WTC11 (cell line): ENCODE measurements at regions not wholly inside any gene's neighbourhood (a gene's known extent, or its start where the extent isn't known, plus 50 kb on each side); places are given as distances from the start of the nearest gene placed in this dataset.

Experiments used
- CREB1 ChIP-seq: sonication (generic); formaldehyde crosslinking; IDR thresholded peaks from 2 replicates; pipeline ENCODE4 v1.8.0; 2023; ENCODE audit warnings: mild to moderate bottlenecking, missing genetic modification reagents
- CREM ChIP-seq: sonication (generic); formaldehyde crosslinking; IDR thresholded peaks from 2 replicates; pipeline ENCODE4 v1.8.1; 2022; ENCODE audit warnings: mild to moderate bottlenecking, missing genetic modification reagents, moderate library complexity
- IRF1 ChIP-seq: sonication (generic); formaldehyde crosslinking; IDR thresholded peaks from 2 replicates; pipeline ENCODE4 v1.8.0; 2023; ENCODE audit warnings: missing genetic modification reagents
- MXD4 ChIP-seq: fragments of 250-450 bp; sonication (Bioruptor Pico); IDR thresholded peaks from 2 replicates; pipeline ENCODE4 v1.8.0; 2021; ENCODE audit warnings: mild to moderate bottlenecking, moderate library complexity, borderline replicate concordance
- NFYB ChIP-seq: sonication (generic); formaldehyde crosslinking; conservative IDR thresholded peaks from 2 replicates; pipeline ENCODE4 v1.8.0; 2022; ENCODE audit warnings: low read depth, missing genetic modification reagents
- SMAD4 ChIP-seq: sonication (generic); formaldehyde crosslinking; IDR thresholded peaks from 2 replicates; pipeline ENCODE4 v1.8.0; 2022; ENCODE audit warnings: mild to moderate bottlenecking, missing genetic modification reagents
- SP1 ChIP-seq: sonication (generic); formaldehyde crosslinking; conservative IDR thresholded peaks from 2 replicates; pipeline ENCODE4 v1.8.1; 2022; ENCODE audit warnings: missing genetic modification reagents
- TCF7 ChIP-seq: sonication (generic); formaldehyde crosslinking; IDR thresholded peaks from 2 replicates; pipeline ENCODE4 v1.8.0; 2022; ENCODE audit warnings: mild to moderate bottlenecking, low read depth, missing genetic modification reagents, moderate library complexity
- TEAD1 ChIP-seq: sonication (generic); formaldehyde crosslinking; IDR thresholded peaks from 2 replicates; pipeline ENCODE4 v1.8.0; 2022; ENCODE audit warnings: mild to moderate bottlenecking, missing genetic modification reagents
- ZNF281 ChIP-seq: sonication (generic); formaldehyde crosslinking; IDR thresholded peaks from 2 replicates; pipeline ENCODE4 v1.8.0; 2023; ENCODE audit warnings: mild to moderate bottlenecking, missing genetic modification reagents
- ZNF317 ChIP-seq: sonication (generic); formaldehyde crosslinking; IDR thresholded peaks from 2 replicates; pipeline ENCODE4 v1.8.1; 2023; ENCODE audit warnings: low read depth, mild to moderate bottlenecking, moderate library complexity, missing genetic modification reagents, borderline replicate concordance
- ZNF423 ChIP-seq: fragments of 250-450 bp; sonication (Bioruptor Pico); IDR thresholded peaks from 2 replicates; pipeline ENCODE4 v2.1.2; 2022; ENCODE audit warnings: mild to moderate bottlenecking, moderate library complexity
- ZNF671 ChIP-seq: fragments of 250-450 bp; sonication (Bioruptor Pico); IDR thresholded peaks from 2 replicates; pipeline ENCODE4 v1.8.0; 2021; ENCODE audit warnings: mild to moderate bottlenecking
- TF ChIP-seq, protein P1 (sequence below): sonication (generic); formaldehyde crosslinking; IDR thresholded peaks from 2 replicates; pipeline ENCODE4 v1.8.0; 2022; ENCODE audit warnings: missing genetic modification reagents
- TF ChIP-seq, protein P2 (sequence below): fragments of 250-450 bp; sonication (Bioruptor Pico); IDR thresholded peaks from 2 replicates; pipeline ENCODE4 v2.1.2; 2022; ENCODE audit warnings: mild to moderate bottlenecking, moderate library complexity
- TF ChIP-seq, protein P3 (sequence below): fragments of 250-450 bp; sonication (Bioruptor Pico); IDR thresholded peaks from 2 replicates; pipeline ENCODE4 v1.9.0; 2021; ENCODE audit warnings: mild to moderate bottlenecking
- TF ChIP-seq, protein P4 (sequence below): sonication (generic); formaldehyde crosslinking; IDR thresholded peaks from 2 replicates; pipeline ENCODE4 v1.8.0; 2023; ENCODE audit warnings: missing genetic modification reagents, mild to moderate bottlenecking, borderline replicate concordance
- TF ChIP-seq, protein P5 (sequence below): fragments of 250-450 bp; sonication (Bioruptor Pico); IDR thresholded peaks from 2 replicates; pipeline ENCODE4 v1.8.0; 2021; ENCODE audit warnings: mild to moderate bottlenecking
- TF ChIP-seq, protein P6 (sequence below): sonication (generic); formaldehyde crosslinking; IDR thresholded peaks from 2 replicates; pipeline ENCODE4 v1.8.1; 2022; ENCODE audit warnings: mild to moderate bottlenecking, moderate library complexity, missing genetic modification reagents

DNA sequence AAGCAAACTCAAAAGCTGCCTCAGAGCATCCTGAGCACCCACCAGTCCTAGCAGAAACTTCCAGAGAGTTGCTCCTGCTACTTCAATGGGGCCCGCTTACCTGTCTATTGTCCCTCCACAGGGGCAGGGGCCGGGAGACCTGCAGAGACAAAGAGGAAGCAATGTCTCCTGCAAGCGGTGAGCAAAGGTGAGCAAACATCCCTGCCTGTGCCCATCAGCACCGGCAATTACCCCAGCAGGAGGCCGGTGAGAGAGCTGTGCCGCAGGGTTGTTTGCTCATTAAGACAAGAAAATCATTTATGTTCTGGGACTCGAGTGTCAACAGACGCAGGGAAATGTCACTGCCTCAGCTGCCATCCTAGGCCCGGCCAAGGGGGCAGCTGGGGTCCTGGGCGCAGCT is 53.8 kb upstream of the TARDBP start (continued):
- TF ChIP-seq TCF7 (CRISPR knock-in tag) (no peak), CREM (CRISPR knock-in tag) (0 out of 2 replicates have a peak, but pooled peaks have one; percentile 47), NFYB (CRISPR knock-in tag) (no peak), ZNF423 (peak; percentile 95), TEAD1 (peak; percentile 67), CREB1 (CRISPR knock-in tag) (no peak), MXD4 (CRISPR knock-in tag) (no peak), ZNF671 (CRISPR knock-in tag) (no peak), SMAD4 (CRISPR knock-in tag) (no peak), ZNF281 (CRISPR knock-in tag) (no peak), SP1 (peak; percentile 55), IRF1 (CRISPR knock-in tag) (no peak), ZNF317 (CRISPR knock-in tag) (0 out of 2 replicates have a peak, but pooled peaks have one; percentile 18)
- TF ChIP-seq, protein P1, sequence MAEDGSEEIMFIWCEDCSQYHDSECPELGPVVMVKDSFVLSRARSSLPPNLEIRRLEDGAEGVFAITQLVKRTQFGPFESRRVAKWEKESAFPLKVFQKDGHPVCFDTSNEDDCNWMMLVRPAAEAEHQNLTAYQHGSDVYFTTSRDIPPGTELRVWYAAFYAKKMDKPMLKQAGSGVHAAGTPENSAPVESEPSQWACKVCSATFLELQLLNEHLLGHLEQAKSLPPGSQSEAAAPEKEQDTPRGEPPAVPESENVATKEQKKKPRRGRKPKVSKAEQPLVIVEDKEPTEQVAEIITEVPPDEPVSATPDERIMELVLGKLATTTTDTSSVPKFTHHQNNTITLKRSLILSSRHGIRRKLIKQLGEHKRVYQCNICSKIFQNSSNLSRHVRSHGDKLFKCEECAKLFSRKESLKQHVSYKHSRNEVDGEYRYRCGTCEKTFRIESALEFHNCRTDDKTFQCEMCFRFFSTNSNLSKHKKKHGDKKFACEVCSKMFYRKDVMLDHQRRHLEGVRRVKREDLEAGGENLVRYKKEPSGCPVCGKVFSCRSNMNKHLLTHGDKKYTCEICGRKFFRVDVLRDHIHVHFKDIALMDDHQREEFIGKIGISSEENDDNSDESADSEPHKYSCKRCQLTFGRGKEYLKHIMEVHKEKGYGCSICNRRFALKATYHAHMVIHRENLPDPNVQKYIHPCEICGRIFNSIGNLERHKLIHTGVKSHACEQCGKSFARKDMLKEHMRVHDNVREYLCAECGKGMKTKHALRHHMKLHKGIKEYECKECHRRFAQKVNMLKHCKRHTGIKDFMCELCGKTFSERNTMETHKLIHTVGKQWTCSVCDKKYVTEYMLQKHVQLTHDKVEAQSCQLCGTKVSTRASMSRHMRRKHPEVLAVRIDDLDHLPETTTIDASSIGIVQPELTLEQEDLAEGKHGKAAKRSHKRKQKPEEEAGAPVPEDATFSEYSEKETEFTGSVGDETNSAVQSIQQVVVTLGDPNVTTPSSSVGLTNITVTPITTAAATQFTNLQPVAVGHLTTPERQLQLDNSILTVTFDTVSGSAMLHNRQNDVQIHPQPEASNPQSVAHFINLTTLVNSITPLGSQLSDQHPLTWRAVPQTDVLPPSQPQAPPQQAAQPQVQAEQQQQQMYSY (CRISPR knock-in tag): no peak
- TF ChIP-seq, protein P2, sequence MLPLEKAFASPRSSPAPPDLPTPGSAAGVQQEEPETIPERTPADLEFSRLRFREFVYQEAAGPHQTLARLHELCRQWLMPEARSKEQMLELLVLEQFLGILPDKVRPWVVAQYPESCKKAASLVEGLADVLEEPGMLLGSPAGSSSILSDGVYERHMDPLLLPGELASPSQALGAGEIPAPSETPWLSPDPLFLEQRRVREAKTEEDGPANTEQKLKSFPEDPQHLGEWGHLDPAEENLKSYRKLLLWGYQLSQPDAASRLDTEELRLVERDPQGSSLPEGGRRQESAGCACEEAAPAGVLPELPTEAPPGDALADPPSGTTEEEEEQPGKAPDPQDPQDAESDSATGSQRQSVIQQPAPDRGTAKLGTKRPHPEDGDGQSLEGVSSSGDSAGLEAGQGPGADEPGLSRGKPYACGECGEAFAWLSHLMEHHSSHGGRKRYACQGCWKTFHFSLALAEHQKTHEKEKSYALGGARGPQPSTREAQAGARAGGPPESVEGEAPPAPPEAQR (CRISPR knock-in tag): no peak
- TF ChIP-seq, protein P3, sequence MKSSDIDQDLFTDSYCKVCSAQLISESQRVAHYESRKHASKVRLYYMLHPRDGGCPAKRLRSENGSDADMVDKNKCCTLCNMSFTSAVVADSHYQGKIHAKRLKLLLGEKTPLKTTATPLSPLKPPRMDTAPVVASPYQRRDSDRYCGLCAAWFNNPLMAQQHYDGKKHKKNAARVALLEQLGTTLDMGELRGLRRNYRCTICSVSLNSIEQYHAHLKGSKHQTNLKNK (CRISPR knock-in tag): 0 out of 2 replicates have a peak, but pooled peaks have one; percentile 78
- TF ChIP-seq, protein P4, sequence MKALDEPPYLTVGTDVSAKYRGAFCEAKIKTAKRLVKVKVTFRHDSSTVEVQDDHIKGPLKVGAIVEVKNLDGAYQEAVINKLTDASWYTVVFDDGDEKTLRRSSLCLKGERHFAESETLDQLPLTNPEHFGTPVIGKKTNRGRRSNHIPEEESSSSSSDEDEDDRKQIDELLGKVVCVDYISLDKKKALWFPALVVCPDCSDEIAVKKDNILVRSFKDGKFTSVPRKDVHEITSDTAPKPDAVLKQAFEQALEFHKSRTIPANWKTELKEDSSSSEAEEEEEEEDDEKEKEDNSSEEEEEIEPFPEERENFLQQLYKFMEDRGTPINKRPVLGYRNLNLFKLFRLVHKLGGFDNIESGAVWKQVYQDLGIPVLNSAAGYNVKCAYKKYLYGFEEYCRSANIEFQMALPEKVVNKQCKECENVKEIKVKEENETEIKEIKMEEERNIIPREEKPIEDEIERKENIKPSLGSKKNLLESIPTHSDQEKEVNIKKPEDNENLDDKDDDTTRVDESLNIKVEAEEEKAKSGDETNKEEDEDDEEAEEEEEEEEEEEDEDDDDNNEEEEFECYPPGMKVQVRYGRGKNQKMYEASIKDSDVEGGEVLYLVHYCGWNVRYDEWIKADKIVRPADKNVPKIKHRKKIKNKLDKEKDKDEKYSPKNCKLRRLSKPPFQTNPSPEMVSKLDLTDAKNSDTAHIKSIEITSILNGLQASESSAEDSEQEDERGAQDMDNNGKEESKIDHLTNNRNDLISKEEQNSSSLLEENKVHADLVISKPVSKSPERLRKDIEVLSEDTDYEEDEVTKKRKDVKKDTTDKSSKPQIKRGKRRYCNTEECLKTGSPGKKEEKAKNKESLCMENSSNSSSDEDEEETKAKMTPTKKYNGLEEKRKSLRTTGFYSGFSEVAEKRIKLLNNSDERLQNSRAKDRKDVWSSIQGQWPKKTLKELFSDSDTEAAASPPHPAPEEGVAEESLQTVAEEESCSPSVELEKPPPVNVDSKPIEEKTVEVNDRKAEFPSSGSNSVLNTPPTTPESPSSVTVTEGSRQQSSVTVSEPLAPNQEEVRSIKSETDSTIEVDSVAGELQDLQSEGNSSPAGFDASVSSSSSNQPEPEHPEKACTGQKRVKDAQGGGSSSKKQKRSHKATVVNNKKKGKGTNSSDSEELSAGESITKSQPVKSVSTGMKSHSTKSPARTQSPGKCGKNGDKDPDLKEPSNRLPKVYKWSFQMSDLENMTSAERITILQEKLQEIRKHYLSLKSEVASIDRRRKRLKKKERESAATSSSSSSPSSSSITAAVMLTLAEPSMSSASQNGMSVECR (CRISPR knock-in tag): no peak
- TF ChIP-seq, protein P5, sequence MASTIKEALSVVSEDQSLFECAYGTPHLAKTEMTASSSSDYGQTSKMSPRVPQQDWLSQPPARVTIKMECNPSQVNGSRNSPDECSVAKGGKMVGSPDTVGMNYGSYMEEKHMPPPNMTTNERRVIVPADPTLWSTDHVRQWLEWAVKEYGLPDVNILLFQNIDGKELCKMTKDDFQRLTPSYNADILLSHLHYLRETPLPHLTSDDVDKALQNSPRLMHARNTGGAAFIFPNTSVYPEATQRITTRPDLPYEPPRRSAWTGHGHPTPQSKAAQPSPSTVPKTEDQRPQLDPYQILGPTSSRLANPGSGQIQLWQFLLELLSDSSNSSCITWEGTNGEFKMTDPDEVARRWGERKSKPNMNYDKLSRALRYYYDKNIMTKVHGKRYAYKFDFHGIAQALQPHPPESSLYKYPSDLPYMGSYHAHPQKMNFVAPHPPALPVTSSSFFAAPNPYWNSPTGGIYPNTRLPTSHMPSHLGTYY (CRISPR knock-in tag): no peak
- TF ChIP-seq, protein P6, sequence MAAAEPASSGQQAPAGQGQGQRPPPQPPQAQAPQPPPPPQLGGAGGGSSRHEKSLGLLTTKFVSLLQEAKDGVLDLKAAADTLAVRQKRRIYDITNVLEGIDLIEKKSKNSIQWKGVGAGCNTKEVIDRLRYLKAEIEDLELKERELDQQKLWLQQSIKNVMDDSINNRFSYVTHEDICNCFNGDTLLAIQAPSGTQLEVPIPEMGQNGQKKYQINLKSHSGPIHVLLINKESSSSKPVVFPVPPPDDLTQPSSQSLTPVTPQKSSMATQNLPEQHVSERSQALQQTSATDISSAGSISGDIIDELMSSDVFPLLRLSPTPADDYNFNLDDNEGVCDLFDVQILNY: 0 out of 2 replicates have a peak, but pooled peaks have one; percentile 19
